Heart right ventricle (tissue), 16 donors: ENCODE measurements at regions not wholly inside any gene's neighbourhood (a gene's known extent, or its start where the extent isn't known, plus 50 kb on each side); places are given as distances from the start of the nearest gene placed in this dataset.

Experiments used
- ATAC-seq, 8 donors: fragments of 200-7000 bp; cut with Tn5 transposase; one replicate each; pipeline ENCODE4 v1.9.1; 2020; ENCODE audit warnings: mild to moderate bottlenecking in 8 of 8, moderate library complexity in 8 of 8, moderate number of reproducible peaks in 1 of 8
- DNase-seq, 2 donors: peaks; one replicate each; pipeline ENCODE4 v3.0.0-alpha.2; 2020
- H3K27ac ChIP-seq, 10 donors: fragments of 200-600 bp; sonication (generic) in 2 of 10; one replicate each; pipeline versions ENCODE4 v1.5.0 to v1.8.0; 2020 to 2022; ENCODE audit warnings: mild to moderate bottlenecking in 3 of 10
- H3K27me3 ChIP-seq, 7 donors: fragments of 200-600 bp; one replicate each; pipeline ENCODE4 v1.8.0; 2021 to 2022; ENCODE audit warnings: mild to moderate bottlenecking in 2 of 7
- H3K36me3 ChIP-seq, 9 donors: fragments of 200-600 bp; sonication (generic) in 1 of 9; one replicate each; pipeline versions ENCODE4 v1.5.0 to v1.8.0; 2020 to 2022; ENCODE audit warnings: mild to moderate bottlenecking in 2 of 9
- H3K4me1 ChIP-seq, 9 donors: fragments of 200-600 bp; sonication (generic) in 1 of 9; one replicate each; pipeline versions ENCODE4 v1.5.0 to v1.8.0; 2020 to 2022; ENCODE audit warnings: mild to moderate bottlenecking in 4 of 9
- H3K4me3 ChIP-seq, 10 donors: fragments of 200-600 bp; sonication (generic) in 2 of 10; one replicate each; pipeline versions ENCODE4 v1.5.0 to v1.8.0; 2020 to 2022; ENCODE audit warnings: mild to moderate bottlenecking in 7 of 10, moderate library complexity in 2 of 10
- H3K9me3 ChIP-seq, 11 donors: fragments of 200-600 bp in 10 of 11; sonication (generic) in 2 of 11; one replicate each; pipeline versions ENCODE4 v1.5.0 to v1.8.0; 2013 to 2022; ENCODE audit warnings: mild to moderate bottlenecking in 2 of 11, control low read depth in 1 of 11, moderate library complexity in 1 of 11
- CTCF ChIP-seq, 9 donors: fragments of 200-600 bp; sonication (generic) in 2 of 9; IDR thresholded peaks; one replicate each; pipeline versions ENCODE4 v1.5.0 to v1.8.0; 2021 to 2022; ENCODE audit warnings: antibody characterized with exemption in 9 of 9, mild to moderate bottlenecking in 5 of 9, moderate library complexity in 1 of 9
- WGBS, 2 donors: extraction: QIAGEN DNeasy Blood & Tissue Kit; methylation state at CpG; one replicate each; pipeline ENCODE4 v1.1.7; 2013; ENCODE audit warnings: inconsistent platforms in 1 of 2; 5-methylcytosine and 5-hydroxymethylcytosine counted together
- intact Hi-C, 10 donors: fragments of 100-400 bp; cut with DNase I; formaldehyde crosslinking; loops; one replicate each; pipeline versions ENCODE4 v1.11.1 to v1.14.2; 2022
- donor health status: Arrhythmogenic right ventricular cardiomyopathy.
- donor health status: ischemic (EF 13 %, LVEDD 7.1; RV severe dilation, severe dysfunction).
- donor health status: healthy with polysubstance abuse.
- donor health status: DM: no; HTN: yes; CAD: no.
- donor health status: DM: no; HTN: no; CAD: no.
- donor health status: ischemic (EF 25% LVEDD 6.9; RV normal size, moderate dysfunction).
- donor health status: ischemic (EF 25% LVEDD 5.7; RV mildly dilated, moderate dysfunction).
- donor health status: healthy.
- donor health status: DM: yes; HTN: yes; CAD: no.
- donor health status: Ischemic cardiomyopathy.
- donor health status: ischemic (EF 35%, LVEDD 5.7; RV mildly dilated, moderate dysfunction).
- donor health status: nonischemic (EF 11% LVEDD 7.7; RV severe dilation, severe dysfunction).
- donor health status: DM: yes; HTN: yes; CAD: no.
- donor health status: PGD.
- donor health status: ischemic (EF 29% LVEDD 5.4; RV normal size, mild dysfunction).
- donor health status: nonischemic (EF 23%, LVEDD 6.1; RV moderate dilation, normal function).

- DNase-seq = no peak
- no peak for ATAC-seq
- Histone ChIP-seq H3K4me3 (no peak overlapping the region), H3K4me1 (no peaks in the 10 kb centered on the region), H3K27me3 (no peaks in the 10 kb centered on the region), H3K36me3 (no peaks in the 10 kb centered on the region), H3K9me3 (peaks cover 0 to 17% (median 0%) of the 10 kb centered on the region in 11 donors), H3K27ac (no peak overlapping the region)
- 52 to 56% methylated on average over 4 of the region's 4 CpGs for WGBS, 2 donors
- no peak for TF ChIP-seq CTCF (IDR thresholded peaks at IDR 0.05)
- intact Hi-C loops = loop anchor here in 1 of 10 donors (10.0 kb wide), 1 partner anchor 922 kb away; no protein-coding TSS in a partner anchor
Observed at GRCh38 chr5:117872798-117873368, 1115.5 kb downstream of the DTWD2 start.

GRCh38 chr5:117869596-117869995 lies 1118.8 kb downstream of the DTWD2 start:
- Histone ChIP-seq H3K36me3 (no peaks in the 10 kb centered on the region), H3K4me1 (no peaks in the 10 kb centered on the region), H3K4me3 (no peak overlapping the region), H3K27me3 (no peaks in the 10 kb centered on the region), H3K9me3 (peaks cover 0 to 4% (median 0%) of the 10 kb centered on the region in 11 donors), H3K27ac (no peak overlapping the region)
- TF ChIP-seq CTCF (IDR thresholded peaks at IDR 0.05) = no peak
- ATAC-seq = no peak
- DNase-seq = no peak
- intact Hi-C loops = no loop called here
- WGBS, 2 donors = 85 to 91% methylated on average over 1 of the region's 1 CpG

- 89 to 96% methylated on average over 2 of the region's 2 CpGs for WGBS, 2 donors
- intact Hi-C loops = no loop called here
- H3K4me1 ChIP-seq = peaks cover 0 to 8% (median 0%) of the 10 kb centered on the region in 9 donors
- TF ChIP-seq CTCF (IDR thresholded peaks at IDR 0.05) = no peak
- H3K4me3 ChIP-seq = no peak overlapping the region
- peak overlapping the region in 1 of 10 donors; percentile 26 for H3K27ac ChIP-seq
- ATAC-seq = peak in 1 of 8 donors; percentile 49
- no peaks in the 10 kb centered on the region for H3K27me3 ChIP-seq
- H3K9me3 ChIP-seq = no peaks in the 10 kb centered on the region
- no peaks in the 10 kb centered on the region for H3K36me3 ChIP-seq
- DNase-seq = no peak
Observed at GRCh38 chr5:117863586-117864296, 1124.6 kb downstream of the DTWD2 start.

GRCh38 chr5:117860550-117860949 lies 1127.8 kb downstream of the DTWD2 start:
- no peak for TF ChIP-seq CTCF (IDR thresholded peaks at IDR 0.05)
- DNase-seq (no peak), ATAC-seq (no peak)
- H3K27me3 ChIP-seq = no peaks in the 10 kb centered on the region
- no peak overlapping the region for H3K27ac ChIP-seq
- peaks cover 0 to 8% (median 0%) of the 10 kb centered on the region in 9 donors for H3K4me1 ChIP-seq
- 98 to 100% methylated on average over 1 of the region's 1 CpG for WGBS, 2 donors
- H3K9me3 ChIP-seq = no peaks in the 10 kb centered on the region
- H3K36me3 ChIP-seq = no peaks in the 10 kb centered on the region
- intact Hi-C loops = no loop called here
- no peak overlapping the region for H3K4me3 ChIP-seq
